ENCODE measurements at regions not wholly inside any gene's neighbourhood (a gene's known extent, or its start where the extent isn't known, plus 50 kb on each side); places are given as distances from the start of the nearest gene placed in this dataset.
A peak's percentile ranks its signal among the peaks of the same experiment; 100 is the strongest.

DNA sequence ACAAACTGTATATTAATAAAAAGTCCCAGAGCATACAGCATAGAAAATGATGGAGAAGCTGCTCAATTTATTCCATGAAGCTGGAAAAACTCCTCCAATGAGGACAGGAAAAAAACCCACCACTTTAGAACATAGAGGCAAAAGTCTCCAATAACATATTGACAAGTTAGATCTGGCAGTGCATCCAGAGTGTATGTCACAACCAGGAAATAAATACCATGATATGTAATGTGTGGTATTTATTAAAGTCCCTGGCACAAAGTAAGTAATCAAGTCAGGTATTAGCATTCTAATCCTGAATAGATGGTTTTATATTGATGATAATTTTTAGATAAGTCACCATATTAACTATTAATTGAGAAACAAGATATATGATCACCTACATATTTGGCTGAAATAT, 427.3 kb upstream of the HS6ST1 start:
- DNase-seq (ENCODE audit: low read depth) = no peak
- TF ChIP-seq, protein P1, sequence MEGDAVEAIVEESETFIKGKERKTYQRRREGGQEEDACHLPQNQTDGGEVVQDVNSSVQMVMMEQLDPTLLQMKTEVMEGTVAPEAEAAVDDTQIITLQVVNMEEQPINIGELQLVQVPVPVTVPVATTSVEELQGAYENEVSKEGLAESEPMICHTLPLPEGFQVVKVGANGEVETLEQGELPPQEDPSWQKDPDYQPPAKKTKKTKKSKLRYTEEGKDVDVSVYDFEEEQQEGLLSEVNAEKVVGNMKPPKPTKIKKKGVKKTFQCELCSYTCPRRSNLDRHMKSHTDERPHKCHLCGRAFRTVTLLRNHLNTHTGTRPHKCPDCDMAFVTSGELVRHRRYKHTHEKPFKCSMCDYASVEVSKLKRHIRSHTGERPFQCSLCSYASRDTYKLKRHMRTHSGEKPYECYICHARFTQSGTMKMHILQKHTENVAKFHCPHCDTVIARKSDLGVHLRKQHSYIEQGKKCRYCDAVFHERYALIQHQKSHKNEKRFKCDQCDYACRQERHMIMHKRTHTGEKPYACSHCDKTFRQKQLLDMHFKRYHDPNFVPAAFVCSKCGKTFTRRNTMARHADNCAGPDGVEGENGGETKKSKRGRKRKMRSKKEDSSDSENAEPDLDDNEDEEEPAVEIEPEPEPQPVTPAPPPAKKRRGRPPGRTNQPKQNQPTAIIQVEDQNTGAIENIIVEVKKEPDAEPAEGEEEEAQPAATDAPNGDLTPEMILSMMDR (IDR thresholded peaks at IDR 0.05; ENCODE audit: insufficient read depth, low read length) = no peak
- no peak overlapping the region for H3K4me3 ChIP-seq (ENCODE audit: low read depth, low read length)

DNA sequence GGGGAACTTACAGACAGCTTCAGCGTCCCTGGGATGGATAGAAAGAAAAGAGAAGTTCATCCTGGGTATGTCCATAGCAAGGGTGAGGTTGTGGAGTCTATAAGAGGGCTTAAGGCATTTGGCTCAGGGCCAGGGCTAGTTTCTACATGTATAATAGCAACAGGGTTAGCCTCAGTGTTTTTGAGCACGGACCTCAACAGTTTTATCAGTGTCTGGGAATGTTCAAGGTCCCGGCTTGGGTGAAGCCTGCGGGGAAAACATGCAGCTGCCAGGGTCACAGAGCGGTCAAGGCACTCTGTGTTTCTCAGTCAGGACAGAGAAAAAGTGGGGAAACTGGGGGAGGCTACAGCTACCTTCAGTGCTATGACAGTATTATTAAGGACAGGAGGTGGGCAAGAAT, 427.7 kb upstream of the HS6ST1 start:
- no peak overlapping the region for H3K4me3 ChIP-seq (ENCODE audit: low read depth, low read length)
- TF ChIP-seq, protein P1 (IDR thresholded peaks at IDR 0.05; ENCODE audit: insufficient read depth, low read length) = no peak
- DNase-seq (ENCODE audit: low read depth) = peak; percentile 40

DNA sequence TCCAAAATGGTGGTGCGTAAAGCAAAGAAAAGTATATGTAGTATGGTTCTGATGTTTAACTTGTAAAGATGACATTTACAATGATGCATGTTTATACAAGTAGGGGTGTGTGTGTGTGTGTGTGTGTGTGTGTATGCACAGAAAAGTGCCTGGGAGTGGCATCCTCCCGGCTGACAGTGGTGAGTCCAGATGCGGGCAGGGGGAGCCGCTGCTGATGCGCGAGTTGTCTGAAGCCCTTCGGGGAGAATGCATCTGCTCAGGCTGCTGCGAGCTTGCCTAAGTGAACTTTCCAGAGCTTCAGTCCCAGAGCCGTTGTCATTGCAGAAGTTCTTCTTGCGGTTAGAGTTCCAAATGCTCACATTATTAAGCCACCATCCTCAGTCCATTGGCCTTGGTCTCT, 429.7 kb upstream of the HS6ST1 start:
- TF ChIP-seq, protein P1 (IDR thresholded peaks at IDR 0.05; ENCODE audit: insufficient read depth, low read length) = no peak
- no peak for DNase-seq (ENCODE audit: low read depth)
- no peak overlapping the region for H3K4me3 ChIP-seq (ENCODE audit: low read depth, low read length)

DNA sequence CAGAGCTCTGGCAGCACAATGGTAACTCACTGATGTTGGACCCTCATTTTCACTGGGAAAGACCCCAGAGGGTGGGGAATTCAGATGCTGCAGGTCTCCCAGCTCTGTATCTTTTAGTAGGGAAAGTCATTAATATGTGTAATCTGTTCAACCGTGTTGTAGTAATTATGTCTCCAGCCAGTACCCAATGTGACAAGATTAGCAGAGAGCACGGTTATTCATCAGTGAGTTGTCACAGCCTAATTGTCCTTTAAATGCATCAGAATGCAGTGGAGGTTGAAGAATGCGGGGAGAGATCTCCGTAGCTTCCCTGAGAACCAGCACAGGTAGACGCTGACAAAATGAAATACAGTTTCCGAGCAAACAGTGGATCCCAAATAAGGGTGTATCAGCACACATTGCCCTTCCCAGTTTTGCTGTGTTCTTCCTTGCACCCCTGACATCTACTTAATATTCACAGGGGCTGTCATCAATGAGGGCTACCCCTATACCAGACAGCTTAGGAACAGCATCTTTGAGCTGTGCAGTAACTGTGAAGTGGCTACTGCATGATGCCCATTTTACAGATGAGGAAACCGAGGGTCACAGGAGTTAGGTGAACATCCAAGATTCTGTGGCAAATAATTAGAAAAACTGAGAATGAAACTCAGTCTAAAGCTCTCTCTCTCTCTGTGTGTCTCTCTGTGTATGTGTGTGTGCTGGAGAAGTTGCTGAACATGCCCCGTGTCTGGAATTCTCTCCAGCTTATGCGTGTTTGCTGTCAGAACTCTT, 430.4 kb upstream of the HS6ST1 start:
- TF ChIP-seq, protein P1 (IDR thresholded peaks at IDR 0.05; ENCODE audit: insufficient read depth, low read length) = no peak
- no peak for DNase-seq (ENCODE audit: low read depth)

DNA sequence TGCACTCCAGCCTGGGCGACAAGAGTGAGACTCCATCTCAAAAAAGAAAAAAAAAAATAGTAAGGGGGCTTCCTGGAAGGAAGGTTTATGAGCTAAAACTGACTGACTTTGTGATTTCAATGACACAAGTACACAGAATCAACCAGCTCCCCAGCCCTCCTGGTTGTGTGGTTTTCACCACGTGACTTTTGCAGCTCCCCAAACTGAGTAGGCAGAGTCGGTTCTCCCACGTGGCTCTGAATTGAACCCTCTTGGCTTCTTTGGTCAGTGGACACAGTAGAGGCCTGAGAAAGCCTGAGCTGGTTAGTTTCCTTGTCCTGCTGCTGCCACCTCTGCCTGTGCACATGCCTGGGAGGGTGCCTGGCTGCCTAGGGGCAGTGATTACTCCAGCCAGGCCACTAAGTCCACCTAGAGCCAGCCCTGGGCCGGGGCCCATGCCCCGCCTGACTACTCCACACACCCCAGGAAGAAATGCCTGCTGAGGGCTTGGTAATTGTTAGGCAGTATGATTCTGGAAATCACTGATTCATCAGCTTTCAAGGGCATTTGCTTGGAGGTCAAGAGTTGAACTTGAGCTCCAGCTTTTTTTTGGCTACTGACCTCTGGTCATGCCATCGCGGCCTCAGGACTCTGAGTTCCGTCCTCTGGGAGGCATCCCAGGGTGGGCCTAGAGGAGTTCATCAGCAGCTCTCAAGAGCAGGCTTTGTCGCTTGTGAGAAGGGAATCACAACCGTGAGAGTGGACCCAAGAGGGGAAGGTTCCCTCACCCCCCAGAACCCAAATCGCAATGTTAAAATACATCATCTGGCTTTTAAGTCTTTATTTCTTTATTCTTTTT, 431.9 kb upstream of the HS6ST1 start:
- DNase-seq (ENCODE audit: low read depth) = no peak
- TF ChIP-seq, protein P1 (IDR thresholded peaks at IDR 0.05; ENCODE audit: insufficient read depth, low read length) = no peak
- H3K4me3 ChIP-seq (ENCODE audit: low read depth, low read length) = no peak overlapping the region

More for the DNA sequence above, 430.4 kb upstream of the HS6ST1 start:
- H3K4me3 ChIP-seq (ENCODE audit: low read depth, low read length) = no peak overlapping the region

DNA sequence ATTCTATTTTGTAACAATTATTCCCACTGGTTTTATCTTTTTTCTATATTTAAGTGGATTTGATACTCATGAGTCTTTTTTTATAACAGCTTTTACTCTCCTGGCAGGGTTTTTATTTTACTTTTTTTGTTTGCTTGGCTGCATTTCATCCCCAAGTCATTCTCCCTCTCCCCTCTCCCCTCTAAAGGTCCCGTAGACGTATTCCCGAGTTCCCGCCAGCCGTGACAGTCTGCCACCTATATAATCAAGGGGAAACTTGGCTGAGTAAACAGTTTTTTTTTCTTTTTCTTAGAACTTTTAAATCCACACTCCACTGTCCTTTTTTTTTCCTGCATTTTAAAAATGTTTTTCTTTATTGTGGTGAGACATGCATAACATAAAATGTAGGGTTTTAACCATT, 433.1 kb upstream of the HS6ST1 start:
- no peak overlapping the region for H3K4me3 ChIP-seq (ENCODE audit: low read depth, low read length)
- no peak for DNase-seq (ENCODE audit: low read depth)
- TF ChIP-seq, protein P1 (IDR thresholded peaks at IDR 0.05; ENCODE audit: insufficient read depth, low read length) = no peak

Data from fibroblast of the aortic adventitia (primary cell).